Liver (tissue), 8 donors: ENCODE measurements at regions not wholly inside any gene's neighbourhood (a gene's known extent, or its start where the extent isn't known, plus 50 kb on each side); places are given as distances from the start of the nearest gene placed in this dataset.

ENCODE experiments used
- DNase-seq: peaks from one replicate; pipeline ENCODE4 v3.0.0-alpha.2; 2017; ENCODE audit warnings: low spot score
- H3K27ac ChIP-seq, 2 donors: one replicate each; pipeline ENCODE4 v1.7.0; 2013; ENCODE audit warnings: inconsistent platforms in 2 of 2, low read length in 2 of 2, control low read depth in 1 of 2, low read depth in 1 of 2, mild to moderate bottlenecking in 1 of 2
- H3K27me3 ChIP-seq, 4 donors: one replicate each; pipeline versions ENCODE4 v1.6.1 to v1.7.0; 2013; ENCODE audit warnings: low read length in 3 of 4, inconsistent platforms in 1 of 4, mild to moderate bottlenecking in 1 of 4, moderate library complexity in 1 of 4; ENCODE audit not compliant: control insufficient read depth in 4 of 4, insufficient read depth in 4 of 4
- H3K36me3 ChIP-seq, 4 donors: one replicate each; pipeline versions ENCODE4 v1.6.1 to v1.7.0; 2013; ENCODE audit warnings: low read length in 3 of 4, mild to moderate bottlenecking in 3 of 4, low read depth in 1 of 4, moderate library complexity in 1 of 4; ENCODE audit not compliant: control insufficient read depth in 4 of 4, insufficient read depth in 3 of 4
- H3K4me1 ChIP-seq, 4 donors: one replicate each; pipeline versions ENCODE4 v1.6.1 to v1.7.0; 2013; ENCODE audit warnings: low read length in 3 of 4, mild to moderate bottlenecking in 3 of 4, moderate library complexity in 1 of 4; ENCODE audit not compliant: control insufficient read depth in 4 of 4, insufficient read depth in 4 of 4
- H3K4me3 ChIP-seq, 3 donors: one replicate each; pipeline versions ENCODE4 v1.6.1 to v1.7.0; 2013; ENCODE audit warnings: low read length in 3 of 3, control low read depth in 1 of 3, low read depth in 1 of 3, mild to moderate bottlenecking in 1 of 3
- H3K9ac ChIP-seq, 2 donors: one replicate each; pipeline ENCODE4 v1.7.0; 2013; ENCODE audit warnings: low read length in 2 of 2, mild to moderate bottlenecking in 2 of 2, moderate library complexity in 2 of 2, control low read depth in 1 of 2, low read depth in 1 of 2
- H3K9me3 ChIP-seq, 4 donors: one replicate each; pipeline versions ENCODE4 v1.6.1 to v1.7.0; 2013; ENCODE audit warnings: low read length in 3 of 4; ENCODE audit not compliant: control insufficient read depth in 4 of 4
- ATF3 ChIP-seq: IDR thresholded peaks from 2 replicates; pipeline ENCODE4 v1.6.1; 2016; ENCODE audit warnings: antibody characterized with exemption
- CTCF ChIP-seq: fragments of 150-350 bp; IDR thresholded peaks from 2 replicates; pipeline ENCODE4 v1.5.1; 2017; ENCODE audit warnings: improper control_type of control experiment, low read depth, low read length; ENCODE audit not compliant: missing input control
- EGR1 ChIP-seq, 2 donors: IDR thresholded peaks; 2 replicates each; pipeline ENCODE4 v1.6.1; 2016 to 2018; ENCODE audit warnings: antibody characterized with exemption in 2 of 2, low read depth in 2 of 2
- FOXA1 ChIP-seq: IDR thresholded peaks from 2 replicates; pipeline ENCODE4 v1.6.1; 2016; ENCODE audit warnings: antibody characterized with exemption
- FOXA2 ChIP-seq: IDR thresholded peaks from 2 replicates; pipeline ENCODE4 v1.6.1; 2016; ENCODE audit warnings: antibody characterized with exemption
- GABPA ChIP-seq, 2 donors: IDR thresholded peaks in 1 of 2; conservative IDR thresholded peaks in 1 of 2; 2 replicates each; pipeline ENCODE4 v1.6.1; 2016; ENCODE audit warnings: antibody characterized with exemption in 2 of 2, mild to moderate bottlenecking in 1 of 2, moderate library complexity in 1 of 2
- HNF4A ChIP-seq, 2 donors: conservative IDR thresholded peaks; 2 replicates each; pipeline ENCODE4 v1.6.1; 2016; ENCODE audit warnings: antibody characterized with exemption in 2 of 2, mild to moderate bottlenecking in 2 of 2
- HNF4G ChIP-seq: IDR thresholded peaks from 2 replicates; pipeline ENCODE4 v1.6.1; 2016; ENCODE audit warnings: antibody characterized with exemption
- MAX ChIP-seq: IDR thresholded peaks from 2 replicates; pipeline ENCODE4 v1.6.1; 2016; ENCODE audit warnings: antibody characterized with exemption
- NR2F2 ChIP-seq: IDR thresholded peaks from 2 replicates; pipeline ENCODE4 v1.6.1; 2016; ENCODE audit warnings: antibody characterized with exemption
- RAD21 ChIP-seq, 2 donors: IDR thresholded peaks; 2 replicates each; pipeline ENCODE4 v1.6.1; 2016; ENCODE audit warnings: antibody characterized with exemption in 2 of 2, mild to moderate bottlenecking in 2 of 2
- REST ChIP-seq: IDR thresholded peaks from 2 replicates; pipeline ENCODE4 v1.6.1; 2016; ENCODE audit warnings: antibody characterized with exemption, mild to moderate bottlenecking
- RXRA ChIP-seq, 2 donors: IDR thresholded peaks; 2 replicates each; pipeline ENCODE4 v1.6.1; 2017 to 2018; ENCODE audit warnings: antibody characterized with exemption in 2 of 2, mild to moderate bottlenecking in 1 of 2
- SP1 ChIP-seq: IDR thresholded peaks from 2 replicates; pipeline ENCODE4 v1.6.1; 2018; ENCODE audit warnings: antibody characterized with exemption, mild to moderate bottlenecking
- TAF1 ChIP-seq: conservative IDR thresholded peaks from 2 replicates; pipeline ENCODE4 v1.6.1; 2016; ENCODE audit warnings: antibody characterized with exemption, mild to moderate bottlenecking
- YY1 ChIP-seq: IDR thresholded peaks from 2 replicates; pipeline ENCODE4 v1.6.1; 2016; ENCODE audit warnings: antibody characterized with exemption, mild to moderate bottlenecking
- ZBTB33 ChIP-seq: IDR thresholded peaks from 2 replicates; pipeline ENCODE4 v1.6.1; 2016; ENCODE audit warnings: antibody characterized with exemption
- WGBS: extraction: QIAGEN DNeasy Blood & Tissue Kit; methylation state at CpG from one replicate; pipeline ENCODE4 v1.1.7; 2013; 5-methylcytosine and 5-hydroxymethylcytosine counted together
- donor health status: healthy.
- donor health status: healthy.
- donor health status: healthy.
- donor health status: healthy.
- donor health status: healthy.

GRCh38 chr4:175559526-175559925, 252.5 kb downstream of the GPM6A start:
- no peaks in the 10 kb centered on the region for H3K27me3 ChIP-seq
- H3K27ac ChIP-seq: no peak overlapping the region
- no peak for TF ChIP-seq ATF3
- no peak for TF ChIP-seq NR2F2
- no peak for TF ChIP-seq YY1
- TF ChIP-seq RXRA (IDR thresholded peaks at IDR 0.05): no peak
- TF ChIP-seq FOXA2: no peak
- TF ChIP-seq REST: no peak
- no peak for TF ChIP-seq SP1
- TF ChIP-seq RAD21 (IDR thresholded peaks at IDR 0.05): no peak
- no peak for TF ChIP-seq EGR1 (IDR thresholded peaks at IDR 0.05; ENCODE audit: low read depth in 2 of 2)
- no peak for TF ChIP-seq HNF4A (conservative IDR thresholded peaks at IDR 0.05)
- no peak for TF ChIP-seq CTCF
- TF ChIP-seq MAX: no peak
- TF ChIP-seq ZBTB33: no peak
- no peak for TF ChIP-seq GABPA (IDR thresholded peaks at IDR 0.05 in 1 of 2, conservative IDR thresholded peaks at IDR 0.05 in 1 of 2)
- no peak for TF ChIP-seq HNF4G
- no peak overlapping the region for H3K4me3 ChIP-seq
- H3K36me3 ChIP-seq: no peaks in the 10 kb centered on the region
- no peak overlapping the region for H3K9ac ChIP-seq
- DNase-seq: no peak
- WGBS: 75% methylated on average over 2 of the region's 2 CpGs
- peaks cover 3 to 11% (median 6%) of the 10 kb centered on the region in 4 donors for H3K4me1 ChIP-seq
- no peaks in the 10 kb centered on the region for H3K9me3 ChIP-seq

- Histone ChIP-seq H3K27me3 (no peaks in the 10 kb centered on the region), H3K27ac (no peak overlapping the region), H3K36me3 (no peaks in the 10 kb centered on the region), H3K9me3 (no peaks in the 10 kb centered on the region), H3K9ac (no peak overlapping the region), H3K4me1 (peaks cover 2 to 11% (median 6%) of the 10 kb centered on the region in 4 donors), H3K4me3 (no peak overlapping the region)
- TF ChIP-seq EGR1 (IDR thresholded peaks at IDR 0.05; ENCODE audit: low read depth in 2 of 2) (no peak), RXRA (IDR thresholded peaks at IDR 0.05) (no peak), RAD21 (IDR thresholded peaks at IDR 0.05) (peak; percentile 83 to 84), TAF1 (no peak), YY1 (peak; percentile 79), FOXA1 (no peak), CTCF (peak; percentile 46), SP1 (no peak)
- DNase-seq: no peak
- WGBS: 19% methylated on average over 1 of the region's 1 CpG
Measured at GRCh38 chr4:175560604-175561003, 251.5 kb downstream of the GPM6A start.
